D721Med (cell line): ENCODE measurements at regions not wholly inside any gene's neighbourhood (a gene's known extent, or its start where the extent isn't known, plus 50 kb on each side); places are given as distances from the start of the nearest gene placed in this dataset.
"Not testable (repeated sequence)": the region's sequence is repeated elsewhere in the genome, so short reads cannot be mapped to it uniquely, and the experiment has no call there.

Experiments
- DNase-seq: peaks from one replicate; pipeline ENCODE4 v3.0.0; 2011; ENCODE audit warnings: low spot score; ENCODE audit not compliant: insufficient read length
- FAIRE-seq: peaks from 2 replicates; lab custom pipeline; 2011; peaks lifted over from hg19 to GRCh38; lab: Jason Lieb, UNC
- CTCF ChIP-seq: IDR thresholded peaks from 2 replicates; pipeline ENCODE4 v1.5.1; 2012; ENCODE audit warnings: mild to moderate bottlenecking, control low read depth; ENCODE audit not compliant: insufficient read depth; ENCODE audit errors: missing control alignments

- DNase-seq (no peak), FAIRE-seq (no peak)
- TF ChIP-seq CTCF, result no peak
Observed at GRCh38 chr10:36531621-36532020, 593.8 kb upstream of the ANKRD30A start.

GRCh38 chr10:36526033-36526432 is 599.4 kb upstream of the ANKRD30A start:
- TF ChIP-seq CTCF, result no peak
- FAIRE-seq, result no peak
- DNase-seq, result no peak

GRCh38 chr10:36524126-36524525 is 601.3 kb upstream of the ANKRD30A start:
- not testable (repeated sequence) for DNase-seq, FAIRE-seq

GRCh38 chr10:36519909-36520308 is 605.5 kb upstream of the ANKRD30A start:
- no peak for TF ChIP-seq CTCF
- no peak for DNase-seq
- FAIRE-seq, result no peak

- no peak for FAIRE-seq
- DNase-seq, result no peak
- no peak for TF ChIP-seq CTCF
Observed at GRCh38 chr10:36516281-36516680, 609.1 kb upstream of the ANKRD30A start.

GRCh38 chr10:36515319-36515718 is 610.1 kb upstream of the ANKRD30A start:
- FAIRE-seq, result no peak
- no peak for DNase-seq
- TF ChIP-seq CTCF, result no peak

GRCh38 chr10:36507715-36508114 is 617.7 kb upstream of the ANKRD30A start:
- FAIRE-seq (no peak), DNase-seq (no peak)
- TF ChIP-seq CTCF, result no peak

GRCh38 chr10:36506697-36507496 is 618.5 kb upstream of the ANKRD30A start:
- TF ChIP-seq CTCF, result no peak
- FAIRE-seq (no peak), DNase-seq (no peak)
